ENCODE measurements at regions not wholly inside any gene's neighbourhood (a gene's known extent, or its start where the extent isn't known, plus 50 kb on each side); places are given as distances from the start of the nearest gene placed in this dataset.
"Not testable (repeated sequence)": the region's sequence is repeated elsewhere in the genome, so short reads cannot be mapped to it uniquely, and the experiment has no call there.

DNA sequence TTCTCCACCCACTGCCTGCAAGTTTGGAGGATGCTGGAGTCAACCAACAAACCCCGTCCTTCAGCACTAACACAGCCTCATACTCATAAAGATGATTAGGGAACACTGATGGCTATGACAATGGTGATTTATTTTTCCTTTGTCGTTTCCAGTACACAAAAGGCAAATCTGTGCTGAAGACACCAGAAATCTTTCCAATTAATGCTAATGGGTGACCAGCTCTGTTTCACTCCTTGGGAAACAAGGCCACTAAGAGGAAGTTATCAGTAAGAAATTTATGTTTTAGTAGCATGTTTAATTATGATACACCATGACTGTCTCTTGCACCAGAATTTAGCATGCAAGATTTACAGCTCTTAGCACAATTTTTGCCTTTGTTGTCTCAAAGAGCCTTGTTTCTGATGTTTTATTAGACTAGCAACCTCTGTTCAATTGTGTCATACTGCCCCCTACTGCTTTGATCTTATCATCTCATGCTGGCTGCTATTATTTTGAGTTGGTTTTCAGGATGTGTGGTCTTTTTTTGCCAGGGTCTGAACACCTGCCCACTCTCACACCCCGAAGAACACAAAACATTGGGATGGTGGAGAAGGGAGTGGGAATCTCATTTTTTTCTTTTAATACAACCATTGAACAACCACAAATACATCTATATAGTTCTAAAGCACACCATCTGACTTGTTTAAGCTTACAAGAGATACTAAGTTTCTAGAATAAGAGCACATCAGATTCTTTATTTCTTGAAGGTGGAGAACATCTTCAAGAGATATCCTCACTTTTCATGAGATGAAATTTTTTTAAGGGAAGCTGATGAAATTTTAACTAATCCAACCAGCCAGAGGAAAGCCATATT lies 160.9 kb downstream of the SPTSSA start:
- DNase-seq (ENCODE audit: low read depth in 2 of 2) = no peak

DNA sequence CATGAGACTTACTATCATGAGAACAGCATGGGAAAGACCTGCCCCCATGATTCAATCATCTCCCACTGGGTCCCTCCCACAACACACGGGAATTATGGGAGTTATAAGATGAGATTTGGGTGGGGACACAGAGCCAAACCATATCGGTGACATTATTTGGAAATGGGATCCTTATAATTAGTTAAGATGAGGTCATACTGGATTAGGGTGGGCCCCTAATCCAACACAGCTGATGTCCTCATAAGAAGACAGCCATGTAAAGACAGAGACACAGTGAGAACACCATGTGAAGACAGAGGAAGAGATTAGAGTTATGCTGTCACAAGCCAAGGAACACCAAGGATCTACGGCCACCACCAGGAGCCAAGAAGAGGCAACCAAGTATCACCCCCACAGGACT lies 161.7 kb downstream of the SPTSSA start:
- no peak for DNase-seq (ENCODE audit: low read depth in 2 of 2)

DNA sequence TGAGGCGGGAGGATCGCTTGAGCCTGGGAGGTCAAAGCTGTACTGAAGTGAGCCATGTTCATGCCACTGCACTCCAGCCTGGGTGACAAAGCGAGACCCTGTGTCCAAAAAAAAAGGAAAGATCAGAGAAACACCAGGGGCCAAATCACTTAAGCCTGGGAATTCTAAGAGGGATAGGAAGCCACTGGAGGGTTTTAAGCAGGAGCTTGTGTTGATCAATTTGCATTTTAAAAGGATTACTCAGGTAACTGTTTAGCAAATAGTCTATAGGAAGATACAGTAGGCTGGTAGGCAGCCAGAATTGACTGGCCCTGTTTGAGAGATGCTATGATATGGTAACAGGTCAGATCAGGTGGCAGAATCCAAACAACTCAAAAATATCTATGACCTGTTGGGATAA lies 162.7 kb downstream of the SPTSSA start:
- no peak for DNase-seq (ENCODE audit: low read depth in 2 of 2)

DNA sequence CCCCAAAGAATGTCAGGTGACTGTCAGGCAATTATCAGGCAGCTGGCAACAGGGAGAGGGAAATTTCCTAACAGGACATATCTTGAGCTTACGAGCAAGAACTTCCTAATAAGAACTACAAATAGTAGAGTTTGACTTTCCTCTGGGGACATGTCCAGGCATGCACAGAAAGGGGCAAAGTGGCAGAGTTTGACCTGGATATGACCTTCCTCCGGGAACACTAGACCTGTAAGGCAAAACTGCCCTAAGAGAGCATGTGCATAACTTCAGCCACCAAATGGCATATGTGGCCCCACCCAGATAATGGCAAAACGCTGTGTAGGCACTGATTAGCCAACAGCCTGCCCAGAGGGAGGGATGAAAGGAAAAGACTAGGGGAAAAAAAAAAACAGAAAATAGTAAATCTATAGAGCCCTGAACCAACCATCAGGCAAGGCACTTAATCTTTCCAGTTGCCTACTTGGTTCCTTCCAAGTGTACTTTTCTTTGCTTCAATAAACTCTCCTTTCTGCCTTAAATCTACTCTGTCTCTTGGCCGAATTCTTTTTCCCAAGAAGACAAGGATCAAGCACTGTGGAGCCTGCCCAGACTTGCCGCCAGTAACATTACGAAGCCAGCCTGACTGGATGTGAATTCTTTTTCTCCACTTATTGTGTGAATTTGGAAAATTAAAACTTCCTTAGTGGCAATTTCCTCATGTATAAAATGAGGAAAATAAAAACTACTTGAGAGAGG lies 164.1 kb downstream of the SPTSSA start:
- DNase-seq (ENCODE audit: low read depth in 2 of 2) = no peak

DNA sequence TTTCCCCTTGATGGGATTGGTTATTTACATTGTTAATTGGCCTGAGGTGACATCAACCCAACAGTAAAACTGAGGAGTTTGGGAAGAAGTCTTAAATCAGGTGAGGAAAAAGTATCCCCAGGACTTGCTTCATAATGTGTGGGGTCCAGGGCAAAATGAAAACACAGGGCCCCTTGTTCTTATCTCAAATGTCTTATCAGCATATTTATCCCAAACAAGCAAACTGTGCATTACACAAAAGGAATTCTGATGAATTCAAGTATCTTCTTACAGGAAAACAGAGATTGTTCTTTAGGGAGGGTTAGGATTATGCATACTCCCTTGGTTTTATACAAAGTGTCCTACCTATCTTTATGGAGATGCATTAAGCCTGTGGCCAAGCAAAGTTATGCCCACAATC lies 178.4 kb downstream of the SPTSSA start:
- no peak for DNase-seq (ENCODE audit: low read depth in 2 of 2)

DNA sequence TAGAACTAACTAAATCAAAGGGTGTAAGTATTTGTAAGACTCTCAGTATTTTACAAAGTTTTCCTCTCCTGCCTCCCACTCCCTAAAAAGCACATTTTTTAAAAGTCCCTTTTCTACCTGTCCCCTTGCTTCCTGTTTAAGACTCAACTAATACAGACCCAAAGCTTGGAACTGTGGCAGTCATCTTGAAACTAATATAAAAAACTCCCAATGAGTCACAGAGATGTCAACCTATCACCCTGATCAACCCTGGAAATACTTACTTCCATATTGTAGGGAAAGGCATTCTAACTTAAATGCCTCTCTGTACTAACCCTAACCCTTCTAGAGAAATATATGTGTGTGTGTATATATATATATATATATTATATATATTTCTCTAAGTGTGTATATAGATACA lies 184.8 kb downstream of the SPTSSA start:
- DNase-seq (ENCODE audit: low read depth in 2 of 2) = no peak

DNA sequence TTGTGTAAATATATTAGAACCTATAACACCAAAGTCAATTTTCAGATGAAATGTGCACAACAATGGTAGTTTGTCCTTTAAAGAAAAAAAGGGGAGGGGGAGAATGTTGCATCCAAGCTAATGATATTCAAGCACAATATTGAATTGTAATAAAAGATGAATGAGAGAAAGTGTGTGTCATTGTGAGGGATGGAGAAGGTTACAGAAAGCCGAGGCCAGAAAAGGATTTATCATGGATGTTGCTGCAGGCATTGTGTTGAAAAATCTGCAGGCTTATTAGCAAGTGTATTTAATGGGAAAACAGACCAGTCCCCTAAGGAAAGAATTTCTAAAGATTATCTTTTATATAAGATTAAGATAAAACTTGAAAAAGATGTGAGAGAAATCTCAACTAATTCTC lies 186.5 kb downstream of the SPTSSA start:
- no peak for DNase-seq (ENCODE audit: low read depth in 2 of 2)

DNA sequence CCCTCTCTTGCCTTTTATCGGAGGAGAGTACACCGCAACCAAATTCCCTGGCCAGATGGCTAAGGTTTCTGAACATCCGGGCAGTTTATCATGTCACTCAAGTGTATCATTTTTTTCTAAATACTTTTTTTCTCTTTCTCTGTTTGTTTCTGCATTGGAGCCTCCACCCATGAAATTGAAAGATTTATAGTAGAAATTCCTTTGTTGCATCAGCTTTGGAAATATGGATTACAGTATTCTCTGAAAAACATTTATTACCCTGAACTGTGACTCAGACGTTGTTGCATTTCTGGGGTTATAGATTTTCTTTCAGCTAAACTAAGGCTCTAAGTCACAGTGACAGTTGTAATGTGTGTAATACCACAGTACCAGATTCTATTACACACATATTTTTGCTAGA lies 187.0 kb downstream of the SPTSSA start:
- DNase-seq (ENCODE audit: low read depth in 2 of 2) = no peak

DNA sequence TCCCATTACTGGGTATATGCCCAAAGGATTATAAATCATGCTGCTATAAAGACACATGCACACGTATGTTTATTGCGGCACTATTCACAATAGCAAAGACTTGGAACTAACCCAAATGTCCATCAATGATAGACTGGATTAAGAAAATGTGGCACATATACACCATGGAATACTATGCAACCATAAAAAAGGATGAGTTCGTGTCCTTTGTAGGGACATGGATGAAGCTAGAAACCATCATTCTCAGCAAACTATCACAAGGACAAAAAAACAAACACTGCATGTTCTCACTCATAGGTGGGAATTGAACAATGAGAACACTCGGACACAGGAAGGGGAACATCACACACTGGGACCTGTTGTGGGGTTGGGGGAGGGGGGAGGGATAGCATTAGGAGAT lies 188.3 kb downstream of the SPTSSA start:
- DNase-seq (ENCODE audit: low read depth in 2 of 2) = not testable (repeated sequence)

DNA sequence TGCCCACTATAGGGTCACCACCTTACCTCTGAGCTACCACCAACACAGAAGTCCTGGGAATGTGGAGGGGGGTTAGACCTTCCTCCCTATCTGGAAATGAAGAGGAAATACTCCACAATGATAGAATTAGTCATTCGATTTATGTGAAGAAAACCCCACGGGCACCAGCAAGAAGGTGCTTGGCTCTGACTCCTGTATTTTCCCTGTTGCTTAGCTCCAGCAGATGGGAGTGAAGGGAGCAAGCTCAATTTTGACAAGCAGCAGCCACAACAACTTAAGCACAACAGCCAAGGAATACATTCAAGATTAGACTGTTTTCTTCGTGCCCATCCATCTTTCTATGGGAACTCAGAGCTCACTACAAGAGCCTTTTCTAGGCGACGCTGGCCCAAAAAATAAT lies 191.7 kb downstream of the SPTSSA start:
- no peak for DNase-seq (ENCODE audit: low read depth in 2 of 2)

DNA sequence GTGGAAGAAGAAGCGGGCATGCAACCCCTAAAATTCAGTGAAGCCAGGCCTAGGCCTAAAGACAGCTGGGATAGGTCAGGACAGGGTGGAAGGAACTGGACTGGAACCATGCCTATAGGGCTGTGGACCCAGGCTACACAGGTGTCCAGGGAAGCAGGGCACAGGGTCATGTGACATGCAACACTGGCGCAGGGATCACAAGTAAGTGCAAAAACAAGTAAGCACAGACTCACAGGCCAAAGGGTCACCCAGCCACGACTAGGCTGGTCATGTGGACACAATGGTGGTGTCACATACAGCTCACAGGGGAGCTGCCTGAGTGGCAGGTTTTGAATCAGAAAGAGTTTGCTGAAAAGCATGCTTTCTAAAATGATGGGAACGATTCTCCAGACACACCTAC lies 195.7 kb downstream of the SPTSSA start:
- no peak for DNase-seq (ENCODE audit: low read depth in 2 of 2)

DNA sequence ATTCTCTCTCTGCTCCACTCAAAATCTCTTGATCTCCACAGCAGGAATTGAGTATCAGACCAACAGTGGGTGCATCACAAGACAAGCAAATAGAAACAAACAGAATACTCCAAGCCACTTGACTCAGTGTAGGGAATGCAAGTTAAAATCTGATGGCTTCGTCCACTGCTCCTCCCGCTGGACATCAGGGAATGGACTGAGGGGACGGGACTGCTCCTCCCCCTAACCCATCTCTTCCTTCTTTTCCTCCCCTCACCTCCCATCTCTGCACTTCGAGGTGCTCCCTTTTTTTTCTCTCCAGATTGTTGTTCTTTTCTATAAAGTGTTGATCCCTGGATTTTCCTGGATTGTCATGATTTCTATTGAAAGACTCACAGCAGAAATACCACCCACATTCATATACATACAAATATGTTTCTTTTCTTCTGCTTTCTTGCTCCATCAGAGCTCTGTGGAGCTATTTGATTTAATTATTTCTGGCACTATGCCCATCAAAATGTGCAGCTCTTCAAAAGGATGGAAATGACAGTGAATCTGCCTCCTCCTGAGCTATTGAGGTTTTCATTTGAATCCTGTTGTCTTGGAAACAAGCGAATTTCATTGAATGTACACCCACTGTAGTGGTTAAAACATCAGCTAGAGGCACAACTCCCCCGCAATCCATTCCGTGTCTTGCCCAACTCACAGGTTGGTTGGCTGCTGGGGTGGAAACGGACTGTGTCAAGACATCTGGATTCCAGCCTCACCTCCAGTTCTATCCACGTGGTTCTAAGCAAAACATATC lies 199.7 kb downstream of the SPTSSA start:
- no peak for DNase-seq (ENCODE audit: low read depth in 2 of 2)

DNA sequence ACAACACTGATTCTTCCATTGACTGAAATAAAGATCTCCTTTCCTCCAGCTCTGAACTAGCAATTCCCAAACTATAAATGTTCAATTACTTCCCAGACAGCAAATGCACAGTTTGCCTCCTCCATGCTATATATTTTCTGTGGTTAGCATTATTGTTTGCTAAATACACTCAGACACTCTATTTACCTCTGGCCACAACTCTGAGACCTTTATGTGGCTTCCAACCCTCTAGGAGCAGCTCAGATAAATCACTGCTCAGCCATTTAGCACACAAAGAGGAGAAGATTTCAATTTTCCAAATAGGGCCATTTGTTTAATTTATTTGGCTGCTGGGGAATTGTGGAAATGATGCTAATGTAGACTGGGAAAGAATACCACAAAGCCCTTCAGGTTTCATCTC lies 202.0 kb downstream of the SPTSSA start:
- no peak for DNase-seq (ENCODE audit: low read depth in 2 of 2)

DNA sequence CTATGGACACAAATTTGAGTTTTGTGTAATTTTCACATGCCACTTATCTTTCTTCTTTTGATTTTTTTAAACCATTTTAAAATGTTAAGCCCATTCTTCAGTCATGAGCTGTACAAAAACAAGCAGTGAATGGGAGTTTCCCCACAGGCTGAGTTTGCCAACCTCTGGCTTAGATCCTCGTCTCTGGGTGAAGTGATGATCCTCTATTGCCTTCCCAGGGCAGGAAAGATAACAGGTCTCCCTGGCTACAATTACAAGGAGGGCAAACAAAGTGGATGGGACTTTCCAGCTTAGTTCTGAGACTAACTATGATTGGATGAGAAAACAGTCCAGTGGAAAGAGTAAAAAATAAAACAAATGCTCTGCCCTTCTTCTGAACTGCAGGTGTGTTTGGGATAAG lies 203.7 kb downstream of the SPTSSA start:
- DNase-seq (ENCODE audit: low read depth in 2 of 2) = no peak

DNA sequence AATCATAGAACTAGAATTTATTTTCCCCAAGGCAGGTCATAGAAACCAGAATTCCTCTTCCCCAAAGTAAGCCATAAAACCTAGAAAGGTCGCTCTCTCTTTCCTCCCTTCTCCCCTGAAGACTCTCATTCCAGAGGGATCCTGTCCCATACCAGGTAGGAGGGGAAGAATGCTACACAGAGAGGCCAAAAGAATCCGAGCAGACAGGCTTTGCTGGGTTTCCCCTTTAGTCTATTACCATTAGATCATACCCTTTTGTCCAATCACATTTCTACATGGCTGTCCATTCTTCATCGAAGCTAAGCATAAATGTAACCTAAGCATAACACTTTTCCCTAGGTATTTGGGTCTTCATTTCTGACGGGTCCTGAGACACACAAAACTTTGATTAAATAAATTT lies 204.5 kb downstream of the SPTSSA start:
- no peak for DNase-seq (ENCODE audit: low read depth in 2 of 2)

DNA sequence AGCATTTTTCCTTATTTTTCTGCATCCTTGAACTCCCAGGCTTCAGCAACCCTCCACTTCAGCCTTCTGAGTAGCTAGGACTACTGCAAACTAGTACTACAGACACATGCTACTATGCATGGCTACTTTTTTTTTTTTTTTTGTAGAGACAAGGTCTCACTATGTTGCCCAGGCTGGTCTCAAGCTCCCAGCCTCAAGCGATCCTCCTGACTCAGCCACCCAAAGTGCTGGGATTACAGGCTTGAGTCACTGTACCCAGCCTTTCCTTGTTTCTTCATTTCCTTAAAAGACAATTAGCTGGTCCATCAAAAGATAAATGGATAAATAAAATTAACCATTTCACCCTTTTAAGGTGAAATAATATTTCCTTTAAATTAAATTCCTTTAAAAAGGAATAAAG lies 205.8 kb downstream of the SPTSSA start:
- no peak for DNase-seq (ENCODE audit: low read depth in 2 of 2)

DNA sequence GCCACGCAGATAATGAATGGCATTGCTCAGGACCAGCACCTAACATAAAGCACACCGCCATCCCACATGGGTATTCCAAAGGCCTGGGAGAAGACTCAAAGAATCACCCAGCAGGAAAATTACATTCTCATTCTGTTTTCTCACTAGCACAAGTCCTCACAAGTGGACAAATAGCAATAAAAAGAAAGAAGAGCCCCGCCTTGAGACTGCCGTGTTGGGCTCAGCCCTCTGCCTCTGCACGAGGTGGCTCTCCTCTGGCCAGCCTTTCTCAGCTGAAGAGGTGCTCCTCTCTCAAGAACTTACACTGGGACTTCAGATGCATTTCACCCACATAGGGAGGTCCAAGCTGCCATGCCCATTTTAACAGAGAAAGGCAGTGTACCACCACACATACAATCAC lies 207.5 kb downstream of the SPTSSA start:
- no peak for DNase-seq (ENCODE audit: low read depth in 2 of 2)

DNA sequence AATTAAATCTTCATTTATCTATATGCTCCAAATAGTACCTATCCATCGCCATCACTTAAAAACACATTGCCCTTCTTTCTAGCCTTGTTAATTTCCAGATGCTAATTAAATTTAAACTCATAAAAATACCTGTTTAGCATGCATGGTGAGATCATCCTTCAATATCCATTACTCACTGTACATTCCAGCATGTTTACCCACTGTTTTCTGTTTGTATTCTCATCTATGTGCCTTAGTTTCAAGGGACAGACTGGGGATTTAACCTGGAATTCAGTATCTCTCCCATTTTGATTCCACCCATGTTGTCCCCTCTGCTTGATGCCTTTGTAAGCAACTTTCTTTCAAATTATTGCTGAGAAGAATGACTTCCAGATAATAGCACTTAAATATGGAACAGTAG lies 208.0 kb downstream of the SPTSSA start:
- no peak for DNase-seq (ENCODE audit: low read depth in 2 of 2)

DNA sequence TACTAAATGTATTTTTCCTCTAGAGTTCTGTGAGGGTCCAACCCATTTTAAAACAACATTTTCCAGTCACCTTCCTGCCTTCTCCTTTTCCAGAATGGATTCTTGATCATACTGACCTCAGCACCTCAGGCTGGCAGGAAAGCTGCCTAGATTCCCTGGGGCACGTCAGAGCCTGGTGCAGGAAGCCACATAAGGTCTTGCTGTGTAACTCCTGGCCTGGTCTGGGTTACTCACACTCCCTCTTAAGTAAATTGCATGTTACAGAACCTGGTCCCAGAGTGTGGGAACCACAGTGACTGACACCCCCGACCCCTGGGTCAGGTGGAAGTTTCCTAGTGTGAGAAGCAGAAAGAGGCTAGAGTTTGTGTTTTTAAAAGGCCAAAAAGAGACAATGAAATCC lies 209.8 kb downstream of the SPTSSA start:
- DNase-seq (ENCODE audit: low read depth in 2 of 2) = no peak

DNA sequence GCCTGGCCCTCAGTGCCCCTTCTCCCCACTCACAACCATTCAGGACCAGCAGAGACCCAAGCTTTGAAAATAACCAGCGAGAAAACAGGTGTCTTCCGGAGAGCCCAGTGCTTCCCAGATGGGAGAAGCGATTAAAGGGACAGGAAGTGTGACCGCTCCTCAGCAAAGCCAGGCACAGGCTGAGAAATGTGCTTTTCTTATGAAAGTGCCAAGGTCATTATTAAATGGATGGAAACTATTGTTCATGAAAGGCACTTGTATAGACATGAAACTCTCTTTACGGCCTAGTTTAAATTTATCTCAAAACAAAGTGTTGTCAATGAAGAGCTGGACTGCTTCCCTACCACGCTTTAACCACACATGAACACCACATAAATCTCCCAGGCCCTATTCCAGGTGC lies 210.4 kb downstream of the SPTSSA start:
- no peak for DNase-seq (ENCODE audit: low read depth in 2 of 2)

DNA sequence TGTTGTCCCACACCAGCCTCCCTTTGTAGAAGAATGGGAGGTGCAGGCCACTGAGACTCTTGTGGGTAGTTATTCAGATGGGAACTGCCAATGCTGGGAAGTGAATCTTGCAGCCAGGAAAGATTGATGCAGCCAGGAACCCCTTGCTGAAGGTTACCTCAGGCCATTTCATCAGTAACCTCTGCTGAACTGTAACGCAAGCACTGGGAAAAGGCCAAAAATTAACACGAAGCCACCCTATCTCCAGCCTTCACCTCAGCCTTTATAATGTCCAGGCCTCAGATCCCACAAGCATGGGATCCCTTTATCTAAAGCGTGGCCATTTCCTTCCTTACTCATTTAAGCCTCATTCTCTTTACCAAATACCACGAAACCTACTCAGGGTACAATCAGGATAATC lies 211.1 kb downstream of the SPTSSA start:
- DNase-seq (ENCODE audit: low read depth in 2 of 2) = no peak

DNA sequence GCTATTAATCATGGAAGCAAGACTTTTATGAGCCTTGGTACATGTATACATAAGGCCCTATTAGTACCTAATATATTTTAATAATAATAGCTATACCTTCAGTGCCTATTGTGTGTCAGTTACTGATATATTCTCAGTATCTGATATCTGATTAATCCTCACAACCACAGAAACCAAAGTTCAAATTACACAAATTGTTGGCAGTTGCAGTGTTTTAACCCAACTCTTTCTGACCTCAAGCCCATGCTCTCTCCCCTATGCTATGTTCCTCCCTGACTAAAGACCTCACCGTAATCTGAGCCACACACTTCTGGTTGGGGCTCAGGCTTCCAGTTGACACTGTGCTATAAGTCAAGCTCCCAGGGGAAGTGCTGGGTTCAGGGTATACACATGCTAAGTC lies 214.4 kb downstream of the SPTSSA start:
- DNase-seq (ENCODE audit: low read depth in 2 of 2) = no peak

DNA sequence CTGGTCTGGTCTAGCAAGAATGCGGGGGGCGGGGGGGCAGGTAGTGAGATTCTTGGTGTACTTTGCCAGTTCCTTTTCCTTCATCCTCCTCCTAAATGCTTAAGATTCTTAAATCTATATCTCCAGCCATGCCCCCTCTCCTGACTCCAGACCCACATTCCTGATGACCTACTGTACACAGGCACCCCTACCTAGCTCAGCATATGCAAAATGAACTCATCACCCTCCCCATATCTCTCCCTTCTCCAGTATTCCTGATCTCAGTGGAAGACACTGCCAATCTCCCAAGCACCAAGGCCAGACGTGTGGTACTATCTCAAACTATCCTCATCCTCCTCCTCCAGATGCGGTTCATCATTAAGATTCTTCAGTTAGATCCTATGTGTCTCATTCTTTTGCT lies 215.8 kb downstream of the SPTSSA start:
- DNase-seq (ENCODE audit: low read depth in 2 of 2) = no peak

Measured in stimulated activated CD8-positive, alpha-beta memory T cell treated with anti-CD3 and anti-CD28 coated beads, Interleukin-7, amount 100 ng/mL, for 1 hour (primary cell).